ENCODE measurements at regions not wholly inside any gene's neighbourhood (a gene's known extent, or its start where the extent isn't known, plus 50 kb on each side); places are given as distances from the start of the nearest gene placed in this dataset.
"Not testable (repeated sequence)": the region's sequence is repeated elsewhere in the genome, so short reads cannot be mapped to it uniquely, and the experiment has no call there.

GRCh38 chr18:39308931-39309521 lies 1743.4 kb upstream of the CELF4 start:
- not testable (repeated sequence) for TF ChIP-seq CTCF (conservative IDR thresholded peaks at IDR 0.05; ENCODE audit: low read length); EZH2phosphoT487 (IDR thresholded peaks at IDR 0.05; ENCODE audit: borderline replicate concordance, low read depth, low read length)
